ENCODE measurements at regions not wholly inside any gene's neighbourhood (a gene's known extent, or its start where the extent isn't known, plus 50 kb on each side); places are given as distances from the start of the nearest gene placed in this dataset.
"Not testable (repeated sequence)": the region's sequence is repeated elsewhere in the genome, so short reads cannot be mapped to it uniquely, and the experiment has no call there.

GRCh38 chr5:162209005-162209605 is 141.5 kb downstream of the GABRG2 start:
- intact Hi-C loops (cut with DNase I) = no loop called here
- no peak for DNase-seq (ENCODE audit: low spot score)
- peak; percentile 48 for ATAC-seq

GRCh38 chr5:162214551-162214950 is 147.0 kb downstream of the GABRG2 start:
- intact Hi-C loops (cut with DNase I) = no loop called here
- no peak for DNase-seq (ENCODE audit: low spot score)
- ATAC-seq = no peak

- ATAC-seq (no peak), DNase-seq (ENCODE audit: low spot score) (no peak)
- intact Hi-C loops (cut with DNase I) = no loop called here
Observed at GRCh38 chr5:162217037-162217436, 149.5 kb downstream of the GABRG2 start.

GRCh38 chr5:162221910-162222309 is 154.3 kb downstream of the GABRG2 start:
- ATAC-seq = no peak
- no peak for DNase-seq (ENCODE audit: low spot score)
- intact Hi-C loops (cut with DNase I) = no loop called here

GRCh38 chr5:162227075-162227474 is 159.5 kb downstream of the GABRG2 start:
- ATAC-seq (no peak), DNase-seq (ENCODE audit: low spot score) (no peak)
- intact Hi-C loops (cut with DNase I) = no loop called here

- intact Hi-C loops (cut with DNase I) = no loop called here
- ATAC-seq (no peak), DNase-seq (ENCODE audit: low spot score) (no peak)
Observed at GRCh38 chr5:162230348-162230747, 162.8 kb downstream of the GABRG2 start.

GRCh38 chr5:162231522-162231921 is 163.9 kb downstream of the GABRG2 start:
- intact Hi-C loops (cut with DNase I) = no loop called here
- DNase-seq (ENCODE audit: low spot score) (no peak), ATAC-seq (no peak)

- intact Hi-C loops (cut with DNase I) = no loop called here
- ATAC-seq (no peak), DNase-seq (ENCODE audit: low spot score) (no peak)
Observed at GRCh38 chr5:162240734-162241133, 173.2 kb downstream of the GABRG2 start.

- intact Hi-C loops (cut with DNase I) = no loop called here
Observed at GRCh38 chr5:162242416-162242815, 174.8 kb downstream of the GABRG2 start.

GRCh38 chr5:162243651-162244050 is 176.1 kb downstream of the GABRG2 start:
- ATAC-seq (no peak), DNase-seq (ENCODE audit: low spot score) (no peak)
- intact Hi-C loops (cut with DNase I) = no loop called here

More at GRCh38 chr5:162242416-162242815, 174.8 kb downstream of the GABRG2 start:
- ATAC-seq (no peak), DNase-seq (ENCODE audit: low spot score) (no peak)

GRCh38 chr5:162248107-162248713 is 180.6 kb downstream of the GABRG2 start:
- DNase-seq (ENCODE audit: low spot score) (no peak), ATAC-seq (no peak)
- intact Hi-C loops (cut with DNase I) = no loop called here

- intact Hi-C loops (cut with DNase I) = no loop called here
- ATAC-seq (no peak), DNase-seq (ENCODE audit: low spot score) (no peak)
Observed at GRCh38 chr5:162256711-162257110, 189.1 kb downstream of the GABRG2 start.

GRCh38 chr5:162268694-162269481 is 201.3 kb downstream of the GABRG2 start:
- no peak for DNase-seq (ENCODE audit: low spot score)
- no peak for ATAC-seq
- intact Hi-C loops (cut with DNase I) = no loop called here

GRCh38 chr5:162272417-162272816 is 204.8 kb downstream of the GABRG2 start:
- ATAC-seq (no peak), DNase-seq (ENCODE audit: low spot score) (no peak)
- intact Hi-C loops (cut with DNase I) = no loop called here

- intact Hi-C loops (cut with DNase I) = no loop called here
- ATAC-seq (no peak), DNase-seq (ENCODE audit: low spot score) (no peak)
Observed at GRCh38 chr5:162274679-162275078, 207.1 kb downstream of the GABRG2 start.

GRCh38 chr5:162275387-162275786 is 207.8 kb downstream of the GABRG2 start:
- intact Hi-C loops (cut with DNase I); ATAC-seq; DNase-seq (ENCODE audit: low spot score): not testable (repeated sequence)

- DNase-seq (ENCODE audit: low spot score) = no peak
- no peak for ATAC-seq
- intact Hi-C loops (cut with DNase I) = no loop called here
Observed at GRCh38 chr5:162282191-162282590, 214.6 kb downstream of the GABRG2 start.

- ATAC-seq = no peak
- no peak for DNase-seq (ENCODE audit: low spot score)
- intact Hi-C loops (cut with DNase I) = no loop called here
Observed at GRCh38 chr5:162283609-162284008, 216.0 kb downstream of the GABRG2 start.

GRCh38 chr5:162288647-162289296 is 221.2 kb downstream of the GABRG2 start:
- intact Hi-C loops (cut with DNase I) = no loop called here
- DNase-seq (ENCODE audit: low spot score) = no peak
- no peak for ATAC-seq

- ATAC-seq = no peak
- DNase-seq (ENCODE audit: low spot score) = no peak
- intact Hi-C loops (cut with DNase I) = no loop called here
Observed at GRCh38 chr5:162289489-162289888, 221.9 kb downstream of the GABRG2 start.
